ENCODE measurements at regions not wholly inside any gene's neighbourhood (a gene's known extent, or its start where the extent isn't known, plus 50 kb on each side); places are given as distances from the start of the nearest gene placed in this dataset.

DNA sequence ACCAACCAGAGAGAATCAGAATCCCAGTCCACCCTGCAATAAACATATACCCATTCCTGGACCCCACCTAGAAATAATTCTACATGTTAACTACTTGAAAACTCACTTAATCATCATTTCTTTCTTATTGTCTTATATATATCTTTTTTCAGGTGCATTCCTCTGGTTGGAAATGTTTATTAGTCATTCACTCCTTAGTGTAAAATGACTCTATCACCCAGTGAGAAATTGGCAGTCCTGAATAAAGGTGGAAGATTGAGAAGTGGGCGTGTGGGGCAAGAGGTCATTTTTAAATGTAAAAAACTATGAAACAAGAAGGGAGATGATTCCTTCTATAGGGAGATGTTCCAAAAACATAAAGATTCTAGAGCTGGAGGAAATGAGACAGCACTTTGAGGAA is 101.2 kb upstream of the MBNL2 start:
- Histone ChIP-seq H3K36me3 (replicated peaks in 1 of 2; ENCODE audit: control insufficient read depth in 1 of 2, insufficient read depth in 2 of 2, low read length in 2 of 2) (no peaks in the 10 kb centered on the region), H3K9ac (ENCODE audit: insufficient read depth, low read depth, low read length) (no peak overlapping the region), H3K9me3 (ENCODE audit: low read length) (no peaks in the 10 kb centered on the region), H3K27ac (ENCODE audit: extremely low read length, insufficient read depth, low read length) (no peak overlapping the region), H3K79me2 (ENCODE audit: insufficient read depth, low read length) (no peaks in the 10 kb centered on the region), H4K20me1 (ENCODE audit: insufficient read depth, low read length) (no peaks in the 10 kb centered on the region), H3K4me1 (ENCODE audit: insufficient read depth, low read length) (peaks cover 12% of the 10 kb centered on the region), H2AFZ (ENCODE audit: low read length) (no peak overlapping the region), H3K4me3 (replicated peaks in 1 of 3; ENCODE audit: insufficient read depth in 1 of 3, low read depth in 2 of 3, low read length in 3 of 3) (no peak overlapping the region), H3K27me3 (ENCODE audit: control insufficient read depth in 1 of 2, insufficient read depth in 2 of 2, low read length in 2 of 2) (peaks cover 0 to 11% of the 10 kb centered on the region in 2 experiments; a peak in 1 of 5 replicates), H3K4me2 (ENCODE audit: low read depth, low read length) (no peak overlapping the region)
- 36% methylated on average over 1 of the region's 1 CpG for WGBS (ENCODE audit: low lambda C conversion rate)
- ChIA-PET CTCF (ENCODE audit: low intra/inter-chr PET ratio, low total read pairs) (no interaction called here), POLR2A (no interaction called here)
- no peak for TF ChIP-seq ZNF746 (CRISPR knock-in tag; IDR thresholded peaks at IDR 0.05)
- TF ChIP-seq, protein P1, sequence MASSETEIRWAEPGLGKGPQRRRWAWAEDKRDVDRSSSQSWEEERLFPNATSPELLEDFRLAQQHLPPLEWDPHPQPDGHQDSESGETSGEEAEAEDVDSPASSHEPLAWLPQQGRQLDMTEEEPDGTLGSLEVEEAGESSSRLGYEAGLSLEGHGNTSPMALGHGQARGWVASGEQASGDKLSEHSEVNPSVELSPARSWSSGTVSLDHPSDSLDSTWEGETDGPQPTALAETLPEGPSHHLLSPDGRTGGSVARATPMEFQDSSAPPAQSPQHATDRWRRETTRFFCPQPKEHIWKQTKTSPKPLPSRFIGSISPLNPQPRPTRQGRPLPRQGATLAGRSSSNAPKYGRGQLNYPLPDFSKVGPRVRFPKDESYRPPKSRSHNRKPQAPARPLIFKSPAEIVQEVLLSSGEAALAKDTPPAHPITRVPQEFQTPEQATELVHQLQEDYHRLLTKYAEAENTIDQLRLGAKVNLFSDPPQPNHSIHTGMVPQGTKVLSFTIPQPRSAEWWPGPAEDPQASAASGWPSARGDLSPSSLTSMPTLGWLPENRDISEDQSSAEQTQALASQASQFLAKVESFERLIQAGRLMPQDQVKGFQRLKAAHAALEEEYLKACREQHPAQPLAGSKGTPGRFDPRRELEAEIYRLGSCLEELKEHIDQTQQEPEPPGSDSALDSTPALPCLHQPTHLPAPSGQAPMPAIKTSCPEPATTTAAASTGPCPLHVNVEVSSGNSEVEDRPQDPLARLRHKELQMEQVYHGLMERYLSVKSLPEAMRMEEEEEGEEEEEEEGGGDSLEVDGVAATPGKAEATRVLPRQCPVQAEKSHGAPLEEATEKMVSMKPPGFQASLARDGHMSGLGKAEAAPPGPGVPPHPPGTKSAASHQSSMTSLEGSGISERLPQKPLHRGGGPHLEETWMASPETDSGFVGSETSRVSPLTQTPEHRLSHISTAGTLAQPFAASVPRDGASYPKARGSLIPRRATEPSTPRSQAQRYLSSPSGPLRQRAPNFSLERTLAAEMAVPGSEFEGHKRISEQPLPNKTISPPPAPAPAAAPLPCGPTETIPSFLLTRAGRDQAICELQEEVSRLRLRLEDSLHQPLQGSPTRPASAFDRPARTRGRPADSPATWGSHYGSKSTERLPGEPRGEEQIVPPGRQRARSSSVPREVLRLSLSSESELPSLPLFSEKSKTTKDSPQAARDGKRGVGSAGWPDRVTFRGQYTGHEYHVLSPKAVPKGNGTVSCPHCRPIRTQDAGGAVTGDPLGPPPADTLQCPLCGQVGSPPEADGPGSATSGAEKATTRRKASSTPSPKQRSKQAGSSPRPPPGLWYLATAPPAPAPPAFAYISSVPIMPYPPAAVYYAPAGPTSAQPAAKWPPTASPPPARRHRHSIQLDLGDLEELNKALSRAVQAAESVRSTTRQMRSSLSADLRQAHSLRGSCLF (CRISPR knock-in tag; IDR thresholded peaks at IDR 0.05; ENCODE audit: borderline replicate concordance): no peak
- ATAC-seq (no peak), DNase-seq (ENCODE audit: low spot score) (no peak), FAIRE-seq (no peak)
- in situ Hi-C loops (cut with HindIII; ENCODE audit: extremely low pct_ligation_motif_present, low pct_unique_long_range_greater_than_20kb) (no loop called here), intact Hi-C loops (cut with micrococcal nuclease; ENCODE audit: unreplicated experiment) (no loop called here)
- no TSS peak for BruUV-seq (replicated peaks)

DNA sequence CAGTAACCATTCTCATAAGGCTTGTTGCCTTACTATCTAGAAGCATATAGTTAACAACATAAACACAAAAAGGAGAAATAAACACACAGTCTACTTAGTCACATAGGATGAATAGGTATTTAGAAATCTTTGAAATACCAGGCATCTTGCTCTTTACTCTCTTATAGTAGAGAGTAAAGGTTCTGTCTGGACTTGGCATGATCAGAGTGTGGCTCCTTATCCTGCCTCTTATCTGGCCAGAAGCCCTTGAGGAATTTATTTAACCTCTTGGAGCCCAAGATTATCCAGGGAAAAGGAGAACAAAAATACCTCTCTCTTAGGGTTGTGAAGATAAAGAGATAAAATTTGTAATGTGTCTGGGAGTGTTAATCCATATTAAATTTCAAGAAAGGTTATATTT is 100.2 kb upstream of the MBNL2 start:
- peaks cover 13% of the 10 kb centered on the region for H3K4me1 ChIP-seq (ENCODE audit: insufficient read depth, low read length)
- no TSS peak for BruUV-seq (replicated peaks)
- H4K20me1 ChIP-seq (ENCODE audit: insufficient read depth, low read length): no peaks in the 10 kb centered on the region
- intact Hi-C loops (cut with micrococcal nuclease; ENCODE audit: unreplicated experiment): no loop called here
- ChIA-PET POLR2A (no interaction called here), CTCF (ENCODE audit: low intra/inter-chr PET ratio, low total read pairs) (no interaction called here)
- ATAC-seq (no peak), DNase-seq (ENCODE audit: low spot score) (no peak), FAIRE-seq (no peak)
- peaks cover 0 to 7% of the 10 kb centered on the region in 2 experiments; a peak in 1 of 5 replicates for H3K27me3 ChIP-seq (ENCODE audit: control insufficient read depth in 1 of 2, insufficient read depth in 2 of 2, low read length in 2 of 2)
- no peaks in the 10 kb centered on the region for H3K79me2 ChIP-seq (ENCODE audit: insufficient read depth, low read length)
- H3K9me3 ChIP-seq (ENCODE audit: low read length): no peaks in the 10 kb centered on the region
- H3K4me3 ChIP-seq (replicated peaks in 1 of 3; ENCODE audit: insufficient read depth in 1 of 3, low read depth in 2 of 3, low read length in 3 of 3): no peak overlapping the region
- no peak overlapping the region for H3K27ac ChIP-seq (ENCODE audit: extremely low read length, insufficient read depth, low read length)
- H3K36me3 ChIP-seq (replicated peaks in 1 of 2; ENCODE audit: control insufficient read depth in 1 of 2, insufficient read depth in 2 of 2, low read length in 2 of 2): no peaks in the 10 kb centered on the region
- no peak overlapping the region for H3K9ac ChIP-seq (ENCODE audit: insufficient read depth, low read depth, low read length)
- in situ Hi-C loops (cut with HindIII; ENCODE audit: extremely low pct_ligation_motif_present, low pct_unique_long_range_greater_than_20kb): no loop called here
- no peak overlapping the region for H2AFZ ChIP-seq (ENCODE audit: low read length)
- H3K4me2 ChIP-seq (ENCODE audit: low read depth, low read length): no peak overlapping the region
- TF ChIP-seq HDAC6 (IDR thresholded peaks at IDR 0.05; ENCODE audit: low read depth, low read length) (no peak), ZNF564 (CRISPR knock-in tag; IDR thresholded peaks at IDR 0.05) (no peak), HNRNPLL (IDR thresholded peaks at IDR 0.05; ENCODE audit: low read depth, low read length, poor library complexity, severe bottlenecking) (no peak), CCDC6 (CRISPR knock-in tag; IDR thresholded peaks at IDR 0.05) (no peak), ZNF790 (CRISPR knock-in tag; IDR thresholded peaks at IDR 0.05; ENCODE audit: borderline replicate concordance) (no peak), NR2C2 (CRISPR knock-in tag; IDR thresholded peaks at IDR 0.05; ENCODE audit: borderline replicate concordance) (no peak), ZNF276 (CRISPR knock-in tag; IDR thresholded peaks at IDR 0.05; ENCODE audit: low read depth) (no peak), ZMYM2 (CRISPR knock-in tag; IDR thresholded peaks at IDR 0.05) (no peak), AKAP8 (CRISPR knock-in tag; IDR thresholded peaks at IDR 0.05) (no peak), DBP (CRISPR knock-in tag; IDR thresholded peaks at IDR 0.05; ENCODE audit: not compliant biosample characterization) (no peak)
